GM19351 (cell line): ENCODE measurements at regions not wholly inside any gene's neighbourhood (a gene's known extent, or its start where the extent isn't known, plus 50 kb on each side); places are given as distances from the start of the nearest gene placed in this dataset.
A peak's percentile ranks its signal among the peaks of the same experiment; 100 is the strongest.
"Not testable (repeated sequence)": the region's sequence is repeated elsewhere in the genome, so short reads cannot be mapped to it uniquely, and the experiment has no call there.

Experiments used
- ATAC-seq: cut with Tn5 transposase; IDR thresholded peaks from one replicate; pipeline ENCODE4 v1.9.1; 2021; ENCODE audit warnings: mild to moderate bottlenecking, moderate library complexity; ENCODE audit not compliant: unreplicated experiment

DNA sequence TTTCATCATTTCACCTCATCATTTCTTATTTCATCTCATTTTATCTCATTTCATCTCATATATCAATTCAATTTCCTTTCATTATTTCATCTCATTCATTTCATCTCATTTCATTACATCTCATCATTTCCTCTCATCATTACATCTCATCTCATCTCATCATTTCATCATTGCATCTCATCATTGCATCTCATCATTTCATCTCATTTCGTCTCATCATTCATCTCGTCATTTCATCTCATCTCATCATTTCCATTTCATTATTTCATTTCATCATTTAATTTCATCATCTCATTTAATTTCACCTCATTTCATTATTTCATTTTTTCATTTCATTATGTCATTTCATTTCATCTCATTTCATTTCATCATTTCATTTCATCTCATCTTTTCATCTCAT lies 168.5 kb upstream of the FAM72C start:
- ATAC-seq: not testable (repeated sequence)

DNA sequence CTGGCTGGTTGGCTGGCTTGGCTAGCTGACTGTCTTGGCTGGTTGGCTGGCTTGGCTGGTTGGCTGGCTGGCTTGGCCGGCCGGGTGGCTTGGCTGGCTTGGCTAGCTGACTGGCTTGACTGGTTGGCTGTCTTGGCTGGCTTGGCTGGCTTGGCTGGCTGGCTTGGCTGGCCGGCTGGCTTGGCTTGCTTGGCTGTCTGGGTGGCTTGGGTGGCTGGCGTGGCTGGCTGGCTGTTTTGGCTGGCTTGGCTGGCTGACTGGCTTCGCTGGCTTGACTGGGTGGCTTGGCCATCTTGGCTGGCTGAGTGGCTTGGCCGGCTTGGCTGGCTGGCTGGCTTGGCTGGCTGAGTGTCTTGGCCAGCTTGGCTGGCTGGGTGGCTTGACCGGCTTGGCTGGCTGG lies 133.2 kb upstream of the FAM72C start:
- ATAC-seq: not testable (repeated sequence)

DNA sequence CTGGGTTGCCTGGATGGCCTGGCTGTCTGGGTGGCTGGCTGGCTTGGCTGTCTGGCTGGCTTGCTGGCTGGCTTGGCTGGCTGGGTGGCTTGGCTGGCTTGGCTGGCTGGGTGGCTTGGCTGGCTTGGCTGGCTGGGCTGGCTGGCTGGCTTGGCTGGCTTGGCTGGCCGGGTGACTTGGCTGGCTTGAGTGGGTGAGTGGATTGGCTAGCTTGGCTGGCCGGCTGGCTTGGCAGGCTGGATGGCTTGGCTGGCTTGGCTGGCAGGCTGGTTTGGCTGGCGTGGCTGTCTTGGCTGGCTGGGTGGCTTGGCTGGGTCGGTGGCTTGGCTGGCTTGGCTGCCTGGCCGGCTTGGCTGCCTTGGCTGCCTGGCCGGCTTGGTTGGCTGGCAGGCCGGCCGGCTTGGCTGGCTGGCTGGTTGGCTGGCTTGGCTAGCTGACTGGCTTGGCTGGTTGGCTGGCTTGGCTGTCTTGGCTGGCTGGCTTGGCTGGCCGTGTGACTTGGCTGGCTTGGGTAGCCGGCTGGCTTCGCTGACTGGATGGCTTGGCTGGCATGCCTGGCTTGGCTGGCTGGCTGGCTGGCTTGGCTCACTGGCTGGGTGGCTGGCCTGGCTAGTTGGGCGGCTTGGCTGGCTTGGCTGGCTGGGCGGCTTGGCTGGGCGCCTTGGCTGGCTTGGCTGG lies 132.4 kb upstream of the FAM72C start:
- not testable (repeated sequence) for ATAC-seq

DNA sequence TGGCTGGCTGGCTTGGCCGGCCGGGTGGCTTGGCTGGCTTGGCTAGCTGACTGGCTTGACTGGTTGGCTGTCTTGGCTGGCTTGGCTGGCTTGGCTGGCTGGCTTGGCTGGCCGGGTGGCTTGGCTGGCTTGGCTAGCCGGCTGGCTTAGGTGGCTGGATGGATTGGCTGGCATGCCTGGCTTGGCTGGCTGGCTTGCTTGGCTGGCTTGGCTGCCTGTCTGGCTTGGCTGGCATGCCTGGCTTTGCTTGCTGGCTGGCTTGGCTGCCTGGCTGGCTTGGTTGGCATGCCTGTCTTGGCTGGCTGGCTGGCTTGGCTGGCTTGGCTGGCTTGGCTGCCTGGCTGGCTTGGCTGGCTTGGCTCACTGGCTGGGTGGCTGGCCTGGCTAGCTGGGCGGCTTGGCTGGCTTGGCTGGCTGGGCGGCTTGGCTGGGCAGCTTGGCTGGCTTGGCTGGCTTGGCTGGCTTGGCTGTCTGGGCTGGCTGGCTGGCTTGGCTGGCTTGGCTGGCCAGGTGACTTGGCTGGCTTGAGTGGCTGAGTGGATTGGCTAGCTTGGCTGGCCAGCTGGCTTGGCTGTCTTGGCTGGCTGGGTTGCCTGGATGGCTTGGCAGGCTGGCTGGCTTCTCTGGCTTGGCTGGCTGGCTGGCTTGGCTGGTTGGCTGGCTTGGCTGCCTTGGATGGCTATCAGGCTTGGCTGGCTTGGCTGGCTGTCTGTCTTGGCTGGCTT lies 131.5 kb upstream of the FAM72C start:
- not testable (repeated sequence) for ATAC-seq

DNA sequence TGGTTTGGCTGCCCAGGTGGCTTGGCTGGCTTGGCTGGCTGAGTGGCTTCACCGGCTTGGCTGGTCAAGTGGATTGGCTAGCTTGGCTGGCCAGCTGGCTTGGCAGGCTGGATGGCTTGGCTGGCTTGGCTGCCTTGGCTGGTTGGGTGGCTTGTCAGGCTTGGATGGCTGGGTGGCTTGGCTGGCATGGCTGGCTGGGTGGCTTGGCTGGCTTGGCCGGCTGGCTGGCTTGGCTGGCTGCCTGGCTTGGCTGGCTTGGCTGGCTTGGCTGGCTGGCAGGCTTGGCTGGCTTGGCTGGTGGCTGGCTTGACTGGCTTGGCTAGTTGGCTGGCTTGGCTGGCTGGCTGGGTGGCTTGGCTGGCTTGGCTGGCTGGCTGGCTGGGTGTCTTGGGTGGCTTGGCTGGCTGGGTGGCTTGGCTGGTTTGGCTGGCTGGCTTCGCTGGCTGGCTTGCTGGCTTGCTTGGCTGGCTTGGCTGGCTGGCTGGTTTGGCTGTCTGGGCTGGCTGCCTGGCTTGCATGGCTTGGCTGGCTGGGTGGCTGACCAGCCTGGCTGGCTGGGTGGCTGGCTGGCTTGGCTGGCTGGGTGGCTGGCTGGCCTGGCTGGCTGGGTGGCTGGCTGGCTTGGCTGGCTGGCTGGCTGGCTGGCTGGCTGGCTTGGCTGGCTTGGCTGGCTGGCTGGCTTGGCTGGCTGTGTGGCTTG lies 130.4 kb upstream of the FAM72C start:
- not testable (repeated sequence) for ATAC-seq

DNA sequence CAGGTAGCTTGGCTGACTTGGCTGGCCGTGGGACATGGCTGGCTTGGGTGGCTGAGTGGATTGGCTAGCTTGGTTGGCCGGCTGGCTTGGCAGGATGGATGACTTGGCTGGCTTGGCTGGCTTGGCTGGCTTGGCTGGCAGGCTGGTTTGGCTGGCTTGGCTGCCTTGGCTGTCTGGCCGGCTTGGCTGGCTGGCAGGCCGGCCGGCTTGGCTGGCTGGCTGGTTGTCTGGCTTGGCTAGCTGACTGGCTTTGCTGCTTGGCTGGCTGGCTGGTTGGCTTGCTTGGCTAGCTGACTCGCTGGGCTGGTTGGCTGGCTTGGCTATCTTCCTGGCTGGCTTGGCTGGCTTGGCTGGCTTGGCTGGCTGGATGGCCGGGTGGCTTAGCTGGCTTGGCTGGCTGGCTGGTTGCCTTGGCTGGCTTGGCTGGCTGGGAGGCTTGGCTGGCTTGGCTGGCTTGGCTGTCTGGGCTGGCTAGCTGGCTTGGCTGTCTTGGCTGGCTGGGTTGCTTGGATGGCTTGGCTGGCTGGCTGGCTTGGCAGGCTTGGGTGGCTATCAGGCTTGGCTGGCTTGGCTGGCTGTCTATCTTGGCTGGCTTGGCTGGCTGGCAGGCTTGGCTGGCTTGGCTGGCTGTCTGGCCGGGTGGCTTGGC lies 129.7 kb upstream of the FAM72C start:
- ATAC-seq: no peak

DNA sequence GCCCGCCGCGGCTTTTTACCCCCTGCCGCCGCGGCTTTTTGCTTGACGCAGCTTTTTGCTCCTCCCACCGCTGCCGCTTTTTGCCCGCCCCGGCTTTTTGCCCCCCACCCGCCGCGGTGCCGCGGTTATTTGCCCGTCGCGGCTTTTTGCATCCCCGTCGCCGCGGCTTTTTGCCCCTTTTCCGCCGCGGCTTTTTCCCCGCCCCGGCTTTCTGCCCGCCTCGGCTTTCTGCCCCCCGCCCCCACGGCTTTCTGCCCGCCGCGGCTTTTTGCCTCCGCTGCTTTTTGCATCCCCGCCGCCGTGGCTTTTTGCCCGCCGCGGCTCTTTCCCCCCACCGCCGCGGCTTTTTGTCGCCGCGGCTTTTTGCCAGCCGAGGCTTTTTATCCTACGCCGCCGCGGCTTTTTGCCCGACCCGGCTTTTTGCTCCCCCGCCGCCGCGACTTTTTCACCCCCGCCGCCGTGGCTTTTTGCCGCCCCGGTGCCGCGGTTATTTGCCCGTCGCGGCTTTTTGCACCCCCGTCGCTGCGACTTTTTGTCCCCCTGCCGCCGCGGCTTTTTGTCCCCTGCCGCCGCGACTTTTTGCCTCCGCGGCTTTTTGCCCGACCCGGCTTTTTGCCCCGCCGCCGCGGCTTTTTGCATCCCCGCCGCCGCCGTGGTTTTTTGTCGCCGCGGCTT lies 105.5 kb upstream of the FAM72C start:
- ATAC-seq: not testable (repeated sequence)

DNA sequence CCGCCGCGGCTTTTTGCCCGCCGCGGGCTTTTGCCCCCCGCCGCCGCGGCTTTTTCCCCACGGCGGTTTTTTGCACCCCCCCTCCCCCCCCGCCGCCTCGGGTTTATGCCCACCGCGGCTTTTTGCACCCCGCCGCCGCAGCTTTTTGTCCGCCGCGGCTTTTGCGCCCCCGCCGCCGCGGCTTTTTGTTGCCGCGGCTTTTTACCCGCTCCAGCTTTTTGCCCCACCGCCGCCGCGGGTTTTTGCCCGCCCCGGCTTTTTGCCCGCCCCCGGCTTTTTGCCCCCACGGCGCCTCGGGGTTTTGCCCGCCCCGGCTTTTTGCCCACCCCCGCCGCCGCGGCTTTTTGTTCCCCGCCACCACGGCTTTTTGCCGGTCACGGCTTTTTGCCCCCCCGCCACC lies 104.9 kb upstream of the FAM72C start:
- ATAC-seq: not testable (repeated sequence)

DNA sequence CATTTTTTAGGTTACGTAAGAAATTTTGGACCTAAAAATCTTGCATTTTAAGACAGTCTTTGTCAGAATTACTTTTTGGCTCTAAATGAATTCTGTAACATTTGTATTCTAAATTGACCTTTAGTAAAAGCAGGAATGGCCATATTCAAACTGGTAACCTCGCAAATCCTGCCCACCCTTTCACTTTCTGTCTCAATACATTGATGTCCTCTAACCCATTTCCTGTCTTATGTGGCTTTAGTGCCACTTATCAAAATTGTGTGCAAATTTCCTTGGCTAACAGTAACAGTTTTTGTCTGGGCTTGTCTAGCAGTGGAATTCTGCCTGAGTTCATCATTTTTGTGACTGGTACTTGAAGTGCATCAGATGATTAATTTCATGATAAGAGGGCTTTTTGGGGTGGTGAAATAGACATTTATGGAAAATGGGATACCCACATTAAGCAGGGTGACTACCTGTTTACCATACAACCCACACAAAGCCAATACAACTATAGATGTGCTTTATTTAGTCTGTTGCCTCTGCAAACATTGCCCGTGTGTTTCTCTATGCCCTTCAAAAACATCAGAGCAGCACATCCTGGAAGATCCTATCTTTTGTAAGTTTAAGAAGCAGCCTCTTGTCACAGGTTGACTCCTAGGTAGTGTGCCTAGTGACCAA lies 98.7 kb upstream of the FAM72C start:
- ATAC-seq: not testable (repeated sequence)

DNA sequence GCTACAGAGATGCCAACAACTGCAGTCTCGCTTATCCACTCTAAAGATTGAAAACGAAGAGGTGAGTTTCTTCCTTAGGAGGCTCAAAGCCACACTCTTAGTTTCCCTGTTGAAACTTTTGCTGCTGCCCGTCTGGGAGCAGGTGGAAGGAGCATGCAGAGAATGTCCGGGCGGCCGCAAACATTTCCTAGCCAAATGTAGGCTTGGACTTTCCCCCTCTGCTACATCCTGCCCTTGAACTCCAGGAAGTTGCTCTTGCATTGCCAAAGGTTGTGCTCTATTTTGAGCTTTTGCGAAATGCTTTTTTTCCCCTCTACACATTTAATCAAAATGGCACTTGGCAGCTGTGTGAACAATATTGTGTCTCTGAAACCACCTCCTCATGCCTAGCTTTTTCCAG lies 95.3 kb upstream of the FAM72C start:
- not testable (repeated sequence) for ATAC-seq

DNA sequence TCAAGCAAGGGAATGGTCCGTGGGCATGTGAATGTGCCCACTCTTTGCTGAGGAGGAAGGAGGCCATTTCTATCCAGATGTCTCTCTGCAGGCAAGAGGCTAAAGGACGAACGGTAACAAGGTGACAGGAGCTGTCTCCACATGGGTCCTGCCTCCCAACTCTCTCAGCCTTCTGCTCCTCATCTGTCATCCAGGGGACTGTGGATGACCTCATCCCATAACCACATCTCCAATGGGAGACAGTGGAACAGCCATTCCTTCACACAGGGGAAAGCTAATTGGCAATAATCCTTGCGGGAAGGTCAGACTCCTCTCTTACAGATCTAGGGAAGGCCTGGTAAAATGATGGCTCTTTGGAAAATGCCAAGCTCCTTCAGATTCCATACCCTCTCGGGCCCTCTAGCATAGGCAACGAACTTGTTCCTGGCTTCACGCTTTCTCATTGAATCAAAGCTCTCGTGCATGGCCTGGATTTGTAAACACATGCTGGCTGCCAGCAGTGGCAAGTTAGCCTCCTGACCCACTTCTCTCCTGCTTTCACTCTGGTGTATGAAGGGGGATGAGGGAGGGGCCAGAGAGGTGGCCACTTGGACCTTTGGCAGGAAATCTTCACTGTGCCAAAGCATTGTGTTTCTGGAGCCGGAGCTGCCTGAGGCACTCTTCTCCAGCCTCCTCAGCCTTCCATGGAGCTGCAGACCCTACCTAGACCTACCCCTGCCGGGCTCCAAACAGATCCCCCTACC lies 94.5 kb upstream of the FAM72C start:
- not testable (repeated sequence) for ATAC-seq

DNA sequence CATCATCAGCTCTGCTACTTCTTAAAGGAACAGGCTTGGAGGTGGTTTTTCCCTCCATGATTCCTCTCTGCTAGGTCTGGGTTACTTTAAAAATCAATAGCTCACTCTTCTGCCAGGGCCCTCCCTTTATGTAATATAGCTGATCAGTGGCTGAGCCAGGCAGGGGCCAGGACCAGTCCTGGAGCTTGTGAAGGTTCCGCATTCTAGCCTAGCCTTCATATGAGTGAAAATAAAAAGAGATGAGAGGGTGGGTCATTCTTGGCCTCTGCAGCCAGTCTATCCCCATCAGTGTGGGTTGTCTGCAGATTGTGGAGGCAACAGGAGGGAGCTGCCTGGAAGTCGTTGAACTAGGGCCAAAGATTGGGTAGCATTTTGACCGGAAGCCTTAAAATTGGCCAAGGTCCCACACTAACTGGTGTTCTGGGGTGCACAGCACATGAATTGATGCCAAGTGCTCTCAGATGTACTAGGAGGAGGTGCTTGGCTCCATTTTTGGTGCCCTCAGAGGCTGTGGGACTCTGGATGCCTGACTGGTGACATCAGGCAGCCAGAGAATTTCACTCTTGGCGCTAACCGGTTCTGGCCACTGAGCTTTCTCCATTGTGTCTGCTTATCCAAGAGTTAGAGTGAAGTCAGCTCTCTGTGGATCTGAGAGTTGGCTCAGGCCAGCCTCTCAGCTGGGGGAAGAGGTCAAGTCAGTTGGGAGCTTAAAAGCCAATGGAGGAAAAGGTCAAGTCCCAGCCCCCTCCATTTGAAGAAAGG lies 93.7 kb upstream of the FAM72C start:
- not testable (repeated sequence) for ATAC-seq

DNA sequence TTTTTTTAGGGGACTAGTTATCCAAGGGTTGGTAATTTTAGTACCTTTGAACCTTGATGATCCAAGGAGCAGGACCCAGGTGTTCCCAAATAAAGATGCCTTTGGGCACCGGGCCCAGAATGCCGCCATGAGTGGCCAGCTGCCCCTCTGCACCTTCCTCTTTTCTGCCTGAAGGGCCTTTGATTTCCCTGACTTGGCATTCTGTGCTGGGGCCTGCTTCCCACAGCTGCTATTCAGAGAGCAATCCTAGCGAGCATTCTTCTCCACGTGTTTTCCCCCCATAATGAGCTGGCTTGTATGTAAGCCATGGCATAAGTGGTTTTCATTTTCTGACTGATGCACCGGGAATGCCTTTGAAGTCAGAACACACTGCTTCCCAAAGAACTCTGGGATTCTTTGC lies 77.6 kb upstream of the FAM72C start:
- not testable (repeated sequence) for ATAC-seq

DNA sequence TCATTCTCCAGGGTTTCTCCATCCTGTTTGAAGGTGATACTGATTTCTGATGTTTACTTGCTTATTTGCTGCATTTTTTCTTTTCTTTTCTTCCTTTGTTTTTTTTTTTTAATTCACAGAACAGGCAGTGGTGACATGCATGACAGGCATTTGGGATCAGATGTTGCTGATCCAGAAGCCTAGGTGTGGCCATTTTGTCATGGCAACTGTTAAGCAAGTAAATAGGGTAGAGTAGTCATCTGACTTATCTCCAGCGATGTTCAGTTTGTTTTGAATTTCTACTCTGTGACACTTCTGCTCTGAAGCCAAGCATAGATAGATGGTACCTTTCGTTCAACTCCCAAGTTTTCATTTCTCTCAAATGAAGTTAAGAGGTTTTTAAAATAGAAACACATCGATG lies 74.9 kb upstream of the FAM72C start:
- not testable (repeated sequence) for ATAC-seq

DNA sequence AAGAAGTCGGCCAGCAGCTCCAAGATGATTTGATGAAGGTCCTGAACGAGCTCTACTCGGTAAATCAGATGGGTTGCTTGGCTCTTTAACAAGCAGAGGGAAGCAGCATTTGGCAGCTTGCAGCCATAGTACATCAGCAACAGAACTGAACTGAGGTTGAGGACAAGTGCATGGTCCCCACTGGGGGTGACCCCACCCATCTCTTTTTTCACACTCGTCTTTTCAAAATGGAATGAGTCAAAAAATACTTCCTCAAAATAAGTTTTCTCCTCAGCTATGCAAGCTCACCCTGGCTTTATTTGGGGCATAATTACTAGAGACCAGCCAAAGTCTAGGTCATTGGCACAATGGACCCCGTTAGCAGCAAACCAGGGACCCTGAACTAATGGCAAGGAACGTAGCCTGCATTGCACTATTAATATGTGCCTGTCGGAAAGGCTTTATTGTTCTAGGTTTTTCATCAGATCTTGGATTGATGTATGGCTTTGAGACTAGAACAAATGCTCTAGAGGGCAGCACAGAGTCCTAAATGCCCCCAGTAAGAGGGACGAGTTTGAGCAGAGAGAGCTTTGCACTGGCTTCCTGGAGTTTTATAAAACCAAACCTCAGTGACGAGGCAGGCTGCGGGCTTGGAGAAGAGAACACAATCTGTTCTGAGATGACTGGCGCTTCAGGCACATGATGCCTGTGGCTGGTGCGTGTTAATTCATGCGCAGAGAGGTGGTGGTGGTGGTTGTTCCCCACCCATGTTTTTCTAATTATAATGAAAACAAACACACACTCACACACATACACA lies 74.2 kb upstream of the FAM72C start:
- ATAC-seq: peak; percentile 86

DNA sequence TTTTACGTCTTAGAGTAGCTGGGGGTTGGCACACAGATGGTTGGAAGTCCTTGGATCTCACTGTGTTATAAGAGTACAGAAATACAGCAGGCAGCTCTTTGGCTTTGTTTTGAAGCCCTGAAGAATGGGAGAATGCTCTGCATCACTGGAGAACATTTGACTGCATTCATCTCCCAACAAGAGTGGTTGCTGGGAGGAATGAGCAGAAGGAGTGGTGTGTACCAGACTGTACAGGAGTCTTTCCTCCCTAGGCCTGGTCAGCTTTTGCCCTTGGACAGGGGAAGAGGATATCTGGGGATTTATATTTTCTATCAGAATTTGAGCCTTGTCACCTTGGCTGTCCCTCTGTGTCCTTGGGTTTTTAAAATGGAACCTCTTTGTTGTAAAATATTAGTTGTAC lies 70.5 kb upstream of the FAM72C start:
- ATAC-seq: not testable (repeated sequence)

DNA sequence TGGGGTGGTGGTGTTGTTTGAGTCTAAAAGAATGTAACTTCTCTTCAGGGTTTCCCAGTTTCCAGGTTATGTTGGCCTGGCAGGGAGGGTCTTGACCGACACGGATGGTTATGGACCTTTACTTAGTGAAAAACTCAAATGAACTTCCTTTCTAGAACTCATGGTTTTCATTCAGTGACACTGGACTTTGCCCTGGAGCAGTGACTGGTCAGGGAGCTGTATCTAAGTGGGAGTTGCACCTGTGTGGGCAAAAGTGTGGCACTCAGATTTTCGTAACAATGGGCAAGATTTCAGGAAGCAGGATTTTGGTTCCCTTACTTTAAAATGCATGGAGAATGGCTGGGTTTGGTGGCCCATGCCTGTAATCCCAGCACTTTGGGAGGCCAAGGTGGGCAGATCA lies 68.5 kb upstream of the FAM72C start:
- ATAC-seq: not testable (repeated sequence)

DNA sequence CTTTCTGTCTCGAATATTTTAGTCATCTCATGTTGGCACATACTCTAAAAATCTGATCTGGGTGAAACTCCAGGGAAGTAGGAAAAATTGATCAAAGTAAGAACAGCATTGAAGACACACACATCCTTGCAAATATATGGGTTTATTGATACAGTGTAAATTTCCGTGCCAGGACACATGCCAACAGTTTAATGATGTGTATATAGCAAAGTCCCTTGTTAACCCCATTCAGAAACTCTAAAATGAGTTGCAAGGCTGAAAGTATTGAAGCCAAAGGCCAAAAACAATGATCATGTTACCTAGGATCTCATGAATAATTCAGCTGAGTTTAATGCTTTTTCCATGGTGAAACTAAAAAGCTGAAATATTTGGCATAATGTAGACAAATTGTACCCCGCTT lies 62.3 kb upstream of the FAM72C start:
- ATAC-seq: not testable (repeated sequence)
